CD14-positive monocyte (primary cell): ENCODE measurements at regions not wholly inside any gene's neighbourhood (a gene's known extent, or its start where the extent isn't known, plus 50 kb on each side); places are given as distances from the start of the nearest gene placed in this dataset.

Source experiments
- DNase-seq, 3 donors: peaks; one replicate each; pipeline ENCODE4 v3.0.0-alpha.2; 2011 to 2022
- H2AFZ ChIP-seq: 2 replicates; pipeline ENCODE4 v1.6.0; 2012; ENCODE audit warnings: mild to moderate bottlenecking, low read depth, low read length, inconsistent platforms; ENCODE audit not compliant: insufficient read depth, poor library complexity, severe bottlenecking
- H3K27ac ChIP-seq, 2 donors: 1 replicate in 1 of 2; 2 replicates in 1 of 2; pipeline ENCODE4 v1.5.1; 2012 to 2013; ENCODE audit warnings: low read length in 2 of 2, control low read depth in 1 of 2, inconsistent platforms in 1 of 2, low read depth in 1 of 2, mild to moderate bottlenecking in 1 of 2
- H3K27me3 ChIP-seq, 2 donors: one replicate each; pipeline versions ENCODE4 v1.6.0 to v1.6.1; 2011 to 2013; ENCODE audit warnings: low read length in 2 of 2; ENCODE audit not compliant: control insufficient read depth in 2 of 2, insufficient read depth in 2 of 2
- H3K36me3 ChIP-seq, 2 donors: replicated peaks in 1 of 2; 1 replicate in 1 of 2; 2 replicates in 1 of 2; pipeline versions ENCODE4 v1.5.1 to v1.6.1; 2012 to 2013; ENCODE audit warnings: low read length in 2 of 2, control low read depth in 1 of 2, inconsistent platforms in 1 of 2, mild to moderate bottlenecking in 1 of 2; ENCODE audit not compliant: insufficient read depth in 2 of 2, control insufficient read depth in 1 of 2
- H3K4me1 ChIP-seq, 2 donors: 1 replicate in 1 of 2; 2 replicates in 1 of 2; pipeline versions ENCODE4 v1.5.1 to v1.6.1; 2012 to 2013; ENCODE audit warnings: low read length in 2 of 2, control low read depth in 1 of 2, inconsistent platforms in 1 of 2, mild to moderate bottlenecking in 1 of 2, moderate library complexity in 1 of 2; ENCODE audit not compliant: insufficient read depth in 2 of 2, control insufficient read depth in 1 of 2
- H3K4me2 ChIP-seq: replicated peaks from 2 replicates; pipeline ENCODE3; 2012; ENCODE audit warnings: low read length, moderate library complexity, mild to moderate bottlenecking; ENCODE audit not compliant: poor library complexity, severe bottlenecking; ENCODE audit errors: extremely low read depth
- H3K4me3 ChIP-seq, 3 experiments: fragments of 200-600 bp in 1 of 3; sonication (generic) in 1 of 3; replicated peaks in 1 of 3; 1 replicate in 2 of 3; 2 replicates in 1 of 3; pipeline ENCODE4 v1.5.1; 2011 to 2013; ENCODE audit warnings: low read length in 3 of 3, mild to moderate bottlenecking in 3 of 3, control low read depth in 2 of 3, low read depth in 2 of 3, inconsistent platforms in 1 of 3, moderate library complexity in 1 of 3
- H3K79me2 ChIP-seq: 2 replicates; pipeline ENCODE4 v1.6.0; 2012; ENCODE audit warnings: mild to moderate bottlenecking, control low read depth, inconsistent platforms, low read length, moderate library complexity; ENCODE audit not compliant: insufficient read depth
- H3K9ac ChIP-seq: 2 replicates; pipeline ENCODE4 v1.6.0; 2017; ENCODE audit warnings: low read length, mild to moderate bottlenecking; ENCODE audit not compliant: insufficient read depth, poor library complexity, severe bottlenecking
- H3K9me3 ChIP-seq, 2 donors: replicated peaks in 1 of 2; 1 replicate in 1 of 2; 2 replicates in 1 of 2; pipeline versions ENCODE4 v1.5.1 to v1.6.1; 2012 to 2013; ENCODE audit warnings: low read length in 2 of 2, control low read depth in 1 of 2; ENCODE audit not compliant: control insufficient read depth in 1 of 2, insufficient read depth in 1 of 2
- H4K20me1 ChIP-seq: 2 replicates; pipeline ENCODE4 v1.6.0; 2012; ENCODE audit warnings: mild to moderate bottlenecking, low read length, control low read depth, moderate library complexity; ENCODE audit not compliant: insufficient read depth
- H3K27ac Mint-ChIP-seq, 7 donors: one replicate each; pipeline ENCODE4 v1.8.0; 2020; ENCODE audit warnings: mild to moderate bottlenecking in 7 of 7, mixed read lengths in 7 of 7, moderate library complexity in 6 of 7, inconsistent platforms in 2 of 7
- H3K27me3 Mint-ChIP-seq, 3 donors: one replicate each; pipeline ENCODE4 v1.8.0; 2021 to 2022; ENCODE audit warnings: low read depth in 3 of 3, mild to moderate bottlenecking in 3 of 3, mixed read lengths in 3 of 3, moderate library complexity in 3 of 3, inconsistent platforms in 1 of 3
- H3K36me3 Mint-ChIP-seq, 2 donors: one replicate each; pipeline ENCODE4 v1.8.0; 2020; ENCODE audit warnings: mixed read lengths in 2 of 2, inconsistent platforms in 1 of 2, mild to moderate bottlenecking in 1 of 2
- H3K4me1 Mint-ChIP-seq: one replicate; pipeline ENCODE4 v1.8.0; 2020; ENCODE audit warnings: mild to moderate bottlenecking, mixed read lengths
- H3K4me3 Mint-ChIP-seq, 2 donors: one replicate each; pipeline ENCODE4 v1.8.0; 2020; ENCODE audit warnings: mild to moderate bottlenecking in 2 of 2, mixed read lengths in 2 of 2, moderate library complexity in 1 of 2
- H3K9me3 Mint-ChIP-seq, 7 donors: one replicate each; pipeline ENCODE4 v1.8.0; 2020 to 2022; ENCODE audit warnings: mixed read lengths in 7 of 7, mild to moderate bottlenecking in 6 of 7, moderate library complexity in 6 of 7, inconsistent platforms in 2 of 7
- CTCF ChIP-seq: fragments of 200-600 bp; IDR thresholded peaks from one replicate; pipeline ENCODE4 v1.8.0; 2022; ENCODE audit warnings: antibody characterized with exemption, mild to moderate bottlenecking
- WGBS: methylation state at CpG from one replicate; pipeline ENCODE4 v1.1.5; 2013; ENCODE audit warnings: missing lambda C conversion rate; ENCODE audit not compliant: insufficient coverage; 5-methylcytosine and 5-hydroxymethylcytosine counted together
- intact Hi-C, 2 donors: fragments of 100-400 bp; cut with micrococcal nuclease; formaldehyde crosslinking; loops; one replicate each; pipeline versions ENCODE4 v1.15.0 to v1.15.1; 2023

GRCh38 chr15:94026458-94027304, 204.7 kb upstream of the MCTP2 start:
- H3K27ac ChIP-seq: no peak overlapping the region
- H4K20me1 ChIP-seq: no peaks in the 10 kb centered on the region
- H3K9me3 ChIP-seq: no peaks in the 10 kb centered on the region
- no peaks in the 10 kb centered on the region for H3K79me2 ChIP-seq
- DNase-seq: no peak
- Mint-ChIP-seq H3K4me1 (no peaks in the 10 kb centered on the region), H3K36me3 (no peaks in the 10 kb centered on the region), H3K4me3 (no peak overlapping the region), H3K27ac (no peak overlapping the region), H3K27me3 (peaks cover 3 to 11% (median 6%) of the 10 kb centered on the region in 3 donors), H3K9me3 (no peaks in the 10 kb centered on the region)
- no peak for TF ChIP-seq CTCF
- H3K4me2 ChIP-seq: no peak overlapping the region
- no peaks in the 10 kb centered on the region for H3K36me3 ChIP-seq
- no peak overlapping the region for H3K4me3 ChIP-seq
- H3K4me1 ChIP-seq: no peaks in the 10 kb centered on the region
- no CpG with 5 or more reads among the region's 2 CpGs for WGBS
- H3K9ac ChIP-seq: no peak overlapping the region
- intact Hi-C loops: no loop called here
- no peak overlapping the region for H2AFZ ChIP-seq
- no peaks in the 10 kb centered on the region for H3K27me3 ChIP-seq

- Histone ChIP-seq H3K79me2 (no peaks in the 10 kb centered on the region), H3K36me3 (no peaks in the 10 kb centered on the region), H3K27ac (no peak overlapping the region), H3K9me3 (no peaks in the 10 kb centered on the region), H3K27me3 (no peaks in the 10 kb centered on the region), H3K4me2 (no peak overlapping the region), H4K20me1 (no peaks in the 10 kb centered on the region), H2AFZ (no peak overlapping the region), H3K4me3 (no peak overlapping the region), H3K9ac (no peak overlapping the region), H3K4me1 (no peaks in the 10 kb centered on the region)
- WGBS: 84% methylated on average over 3 of the region's 4 CpGs
- TF ChIP-seq CTCF: no peak
- no peaks in the 10 kb centered on the region for H3K36me3 Mint-ChIP-seq
- DNase-seq: no peak
- peaks cover 2 to 6% (median 3%) of the 10 kb centered on the region in 3 donors for H3K27me3 Mint-ChIP-seq
- intact Hi-C loops: no loop called here
- H3K27ac Mint-ChIP-seq: no peak overlapping the region
- no peaks in the 10 kb centered on the region for H3K9me3 Mint-ChIP-seq
- no peak overlapping the region for H3K4me3 Mint-ChIP-seq
- H3K4me1 Mint-ChIP-seq: no peaks in the 10 kb centered on the region
These were observed 207.8 kb upstream of the MCTP2 start for GRCh38 chr15:94023531-94023930.
